Coronary artery (tissue), 2 donors: ENCODE measurements at regions not wholly inside any gene's neighbourhood (a gene's known extent, or its start where the extent isn't known, plus 50 kb on each side); places are given as distances from the start of the nearest gene placed in this dataset.

Experiments used
- DNase-seq: peaks from one replicate; pipeline ENCODE4 v3.0.0-alpha.2; 2017; ENCODE audit warnings: low spot score
- H3K27ac ChIP-seq, 2 donors: fragments of 200-600 bp; sonication (generic); one replicate each; pipeline ENCODE4 v1.5.1; 2016 to 2019
- H3K4me3 ChIP-seq: fragments of 200-600 bp; sonication (generic); 2 replicates; pipeline ENCODE4 v1.5.1; 2016; ENCODE audit warnings: mild to moderate bottlenecking, moderate library complexity
- TF ChIP-seq, protein P1 (sequence below): fragments of 200-600 bp; sonication (generic); IDR thresholded peaks from one replicate; pipeline ENCODE4 v1.5.1; 2019; ENCODE audit warnings: antibody characterized with exemption

GRCh38 chr15:77768521-77769078 is 135.9 kb upstream of the LINGO1 start:
- Histone ChIP-seq H3K4me3 (no peak overlapping the region), H3K27ac (no peak overlapping the region)
- no peak for DNase-seq
- TF ChIP-seq, protein P1, sequence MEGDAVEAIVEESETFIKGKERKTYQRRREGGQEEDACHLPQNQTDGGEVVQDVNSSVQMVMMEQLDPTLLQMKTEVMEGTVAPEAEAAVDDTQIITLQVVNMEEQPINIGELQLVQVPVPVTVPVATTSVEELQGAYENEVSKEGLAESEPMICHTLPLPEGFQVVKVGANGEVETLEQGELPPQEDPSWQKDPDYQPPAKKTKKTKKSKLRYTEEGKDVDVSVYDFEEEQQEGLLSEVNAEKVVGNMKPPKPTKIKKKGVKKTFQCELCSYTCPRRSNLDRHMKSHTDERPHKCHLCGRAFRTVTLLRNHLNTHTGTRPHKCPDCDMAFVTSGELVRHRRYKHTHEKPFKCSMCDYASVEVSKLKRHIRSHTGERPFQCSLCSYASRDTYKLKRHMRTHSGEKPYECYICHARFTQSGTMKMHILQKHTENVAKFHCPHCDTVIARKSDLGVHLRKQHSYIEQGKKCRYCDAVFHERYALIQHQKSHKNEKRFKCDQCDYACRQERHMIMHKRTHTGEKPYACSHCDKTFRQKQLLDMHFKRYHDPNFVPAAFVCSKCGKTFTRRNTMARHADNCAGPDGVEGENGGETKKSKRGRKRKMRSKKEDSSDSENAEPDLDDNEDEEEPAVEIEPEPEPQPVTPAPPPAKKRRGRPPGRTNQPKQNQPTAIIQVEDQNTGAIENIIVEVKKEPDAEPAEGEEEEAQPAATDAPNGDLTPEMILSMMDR = no peak

GRCh38 chr15:77768107-77768506 is 135.4 kb upstream of the LINGO1 start:
- TF ChIP-seq, protein P1 = no peak
- H3K4me3 ChIP-seq = no peak overlapping the region
- no peak overlapping the region for H3K27ac ChIP-seq
- no peak for DNase-seq

DNA sequence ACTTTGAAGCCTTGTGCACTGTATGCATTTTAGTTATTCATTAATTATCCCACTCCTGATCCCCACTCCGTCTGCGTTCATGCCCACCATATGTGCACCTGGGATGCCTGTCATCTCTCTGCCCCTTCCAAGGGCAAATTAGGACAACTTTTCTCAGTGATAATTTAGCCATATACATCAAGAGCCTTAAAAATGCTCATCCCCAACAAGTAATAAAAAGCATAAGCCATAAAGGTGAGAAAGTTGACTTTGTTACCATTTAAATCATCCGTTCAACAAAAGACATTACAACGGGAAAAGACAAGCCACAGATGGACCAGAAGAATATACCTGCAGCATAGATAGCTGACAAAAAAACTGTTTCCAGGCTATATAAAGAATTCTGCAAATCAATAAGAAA is 131.4 kb upstream of the LINGO1 start:
- TF ChIP-seq, protein P1 = no peak
- H3K27ac ChIP-seq = no peak overlapping the region

DNA sequence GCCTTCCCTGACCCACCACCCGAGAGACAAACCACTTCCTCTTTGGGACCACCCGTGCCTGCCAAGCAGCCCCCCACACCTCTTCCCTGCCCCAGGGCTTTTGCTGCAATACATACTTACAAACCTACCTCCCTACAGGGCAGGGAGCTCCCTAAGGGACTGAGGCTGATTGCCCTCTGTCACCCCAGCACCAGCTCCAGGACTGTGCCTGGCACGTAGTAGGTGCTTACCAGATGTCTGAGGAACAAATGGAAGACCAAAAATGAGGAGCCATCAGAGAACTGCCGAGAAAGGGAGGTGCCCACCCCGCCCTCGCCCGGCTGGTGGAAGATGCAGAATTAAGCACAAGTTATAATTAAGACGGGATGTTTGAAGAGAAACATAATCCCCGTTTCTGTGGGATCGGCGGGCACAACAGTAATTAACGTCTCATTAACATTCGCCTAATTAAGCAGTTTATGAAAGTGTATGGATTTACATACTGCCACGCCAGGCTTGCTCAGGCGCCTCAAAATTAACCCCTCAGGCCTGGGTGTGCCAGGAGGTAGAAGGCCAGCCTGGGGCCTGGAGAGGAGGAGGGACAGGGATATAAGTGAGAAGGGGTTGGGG is 130.1 kb upstream of the LINGO1 start:
- Histone ChIP-seq H3K27ac (no peak overlapping the region), H3K4me3 (no peak overlapping the region)
- TF ChIP-seq, protein P1 = no peak
- no peak for DNase-seq

More for the DNA sequence above, 131.4 kb upstream of the LINGO1 start:
- DNase-seq = no peak
- no peak overlapping the region for H3K4me3 ChIP-seq

DNA sequence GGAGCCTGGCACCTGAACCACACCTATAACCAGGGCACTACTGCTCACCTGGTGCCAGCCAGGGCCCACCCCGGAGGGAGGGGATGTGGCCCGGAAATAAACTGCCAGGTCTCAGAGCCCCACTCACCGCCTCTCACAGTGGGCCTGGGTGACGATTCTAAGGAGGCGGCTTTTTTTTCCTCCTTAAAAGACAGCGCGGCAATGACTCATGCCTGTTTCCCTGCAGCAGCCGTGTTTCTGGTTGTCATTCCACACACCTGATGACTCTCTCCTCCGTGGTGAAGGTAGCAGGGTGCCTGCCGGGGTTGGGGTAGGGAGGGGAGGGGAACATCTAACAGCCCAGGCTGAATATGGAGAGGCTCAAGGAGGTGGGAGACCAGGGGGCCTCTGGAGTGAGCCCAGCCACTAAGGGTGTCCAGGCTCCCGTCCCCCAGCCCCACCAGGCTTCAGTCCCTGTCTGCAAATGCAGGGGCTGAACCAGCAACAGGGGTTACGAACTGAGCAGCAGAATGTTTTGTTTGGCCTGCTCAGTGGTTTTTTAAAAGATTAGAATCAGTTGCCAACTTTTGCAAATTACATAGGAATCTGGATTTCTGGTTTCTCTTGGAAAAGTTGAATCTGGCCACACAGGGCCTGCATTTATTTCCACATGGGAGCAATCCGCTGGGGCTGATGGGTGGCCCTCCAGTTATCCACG is 127.3 kb upstream of the LINGO1 start:
- H3K4me3 ChIP-seq = no peak overlapping the region
- no peak for DNase-seq

DNA sequence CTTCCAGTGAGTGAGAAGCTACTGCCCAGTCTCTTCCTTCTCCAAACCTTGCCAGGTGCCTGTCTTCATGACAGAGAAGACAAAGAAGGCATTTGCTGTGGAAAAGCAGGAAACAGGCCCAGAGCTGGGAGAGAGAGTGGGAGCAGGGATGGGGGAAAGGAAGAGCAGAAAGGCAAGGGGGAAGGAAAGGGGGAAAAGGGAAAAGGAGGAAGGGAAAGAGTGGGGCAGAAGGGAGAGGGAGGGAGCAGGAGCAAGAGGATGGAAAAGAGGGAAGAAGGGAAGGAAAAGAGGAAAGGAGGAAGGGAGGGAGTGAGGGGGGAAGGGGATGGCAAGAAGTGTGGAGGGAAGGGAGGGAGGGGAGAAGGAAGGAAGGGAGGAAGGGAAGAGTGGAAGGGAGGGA is 121.2 kb upstream of the LINGO1 start:
- no peak for DNase-seq
- TF ChIP-seq, protein P1 = no peak
- Histone ChIP-seq H3K27ac (no peak overlapping the region), H3K4me3 (no peak overlapping the region)

More for the DNA sequence above, 127.3 kb upstream of the LINGO1 start:
- TF ChIP-seq, protein P1 = no peak
- no peak overlapping the region for H3K27ac ChIP-seq
